ENCODE measurements at regions not wholly inside any gene's neighbourhood (a gene's known extent, or its start where the extent isn't known, plus 50 kb on each side); places are given as distances from the start of the nearest gene placed in this dataset.

DNA sequence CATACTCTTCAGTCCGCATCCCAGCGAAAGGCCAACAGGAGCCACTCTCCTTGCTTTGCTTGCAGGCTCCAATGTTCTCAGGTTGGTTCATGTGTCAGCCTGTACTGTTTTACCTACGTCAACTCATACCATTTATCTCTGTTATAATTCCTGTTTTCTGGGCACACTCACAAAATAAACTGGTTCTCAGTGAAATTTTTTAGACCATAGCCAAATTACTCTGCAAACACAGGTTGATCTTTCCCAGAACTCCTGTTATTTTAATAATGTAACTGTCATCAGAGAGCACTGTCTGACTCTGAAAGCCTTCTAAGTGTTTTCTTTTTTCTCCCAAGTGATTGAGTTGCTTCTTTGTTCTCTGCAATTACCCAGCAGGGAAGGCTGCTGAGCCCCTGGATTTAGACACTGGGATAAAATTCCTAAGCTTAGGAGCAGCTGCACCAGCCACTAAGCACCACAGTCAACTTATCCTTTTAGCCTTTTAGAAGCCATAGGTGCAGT lies 111.6 kb upstream of the PIEZO2 start:
- no peak for DNase-seq

DNA sequence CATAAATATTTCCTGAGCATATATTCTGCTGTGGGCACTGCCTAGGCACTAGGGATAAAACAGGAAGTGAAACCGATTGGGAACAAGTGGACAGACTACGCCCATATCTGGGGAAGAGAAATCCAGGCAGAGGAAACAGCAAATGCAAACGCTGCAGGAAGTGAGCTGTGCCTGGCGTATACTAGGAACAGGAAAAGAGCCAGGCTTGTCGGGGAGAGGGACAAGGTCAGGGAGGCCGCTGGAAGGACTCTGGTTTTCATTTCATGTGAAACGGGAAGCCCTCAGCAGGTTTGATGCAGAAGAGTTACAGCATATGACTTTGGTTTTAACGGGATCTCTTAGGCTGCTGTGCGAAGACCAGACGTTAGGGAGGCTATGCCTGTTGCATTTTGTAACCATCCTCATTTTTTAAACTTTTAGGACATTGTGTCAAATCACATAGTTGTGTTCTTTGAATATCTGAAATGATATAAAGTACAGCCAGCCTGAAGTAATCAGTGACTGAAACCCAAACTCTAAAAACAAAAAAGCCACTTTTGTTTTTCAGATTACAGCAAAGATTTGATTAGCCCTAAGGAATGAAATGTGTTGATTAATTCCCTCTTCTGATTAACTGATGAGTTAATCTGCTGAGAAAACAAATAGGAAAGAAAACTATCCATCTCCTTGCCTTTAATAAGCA lies 110.2 kb upstream of the PIEZO2 start:
- no peak for DNase-seq

DNA sequence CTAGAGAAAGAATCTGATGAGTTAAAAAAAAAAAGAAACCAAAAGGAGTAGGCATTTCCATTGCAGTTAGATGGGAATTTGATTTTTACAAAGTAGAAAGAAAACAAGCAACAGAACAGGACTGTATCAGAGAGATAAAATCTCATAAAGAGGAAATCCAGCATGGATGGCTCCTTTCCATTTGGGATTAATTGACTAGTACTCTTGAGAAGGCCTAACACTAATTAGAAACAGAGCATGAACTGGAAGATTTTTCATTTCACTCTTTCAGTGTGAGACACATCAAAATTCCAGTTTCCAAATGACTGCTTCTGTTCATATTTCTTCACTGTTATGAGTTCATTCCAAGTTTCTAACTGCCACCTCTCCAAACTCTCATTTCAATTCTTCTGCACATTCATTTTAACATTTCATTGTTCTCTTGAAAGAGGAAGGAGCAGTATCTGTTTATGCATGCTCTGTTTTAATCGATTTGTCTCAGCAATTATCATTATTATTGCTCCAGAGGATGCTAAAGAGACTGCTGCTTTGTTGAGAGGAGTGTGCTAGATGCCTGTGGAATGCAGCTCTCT lies 108.8 kb upstream of the PIEZO2 start:
- no peak for DNase-seq

DNA sequence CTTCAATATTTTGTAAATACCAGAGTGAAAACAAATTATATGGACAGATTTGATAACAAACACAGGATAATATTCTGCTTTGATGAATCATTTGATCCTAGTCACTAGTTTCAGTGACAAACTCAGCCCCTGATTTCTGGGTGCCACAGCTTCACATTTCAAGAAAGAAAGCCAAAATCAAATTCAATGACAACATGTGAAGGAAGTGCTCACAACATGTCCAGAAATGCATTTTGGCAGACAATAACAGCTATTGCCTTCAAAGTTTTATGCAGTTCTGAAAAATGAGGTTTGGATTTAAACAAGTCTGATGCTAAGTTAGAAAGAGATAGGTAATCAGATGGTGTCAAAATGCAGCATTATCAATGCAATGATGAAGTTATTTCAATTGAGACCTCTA lies 106.9 kb upstream of the PIEZO2 start:
- DNase-seq: no peak

DNA sequence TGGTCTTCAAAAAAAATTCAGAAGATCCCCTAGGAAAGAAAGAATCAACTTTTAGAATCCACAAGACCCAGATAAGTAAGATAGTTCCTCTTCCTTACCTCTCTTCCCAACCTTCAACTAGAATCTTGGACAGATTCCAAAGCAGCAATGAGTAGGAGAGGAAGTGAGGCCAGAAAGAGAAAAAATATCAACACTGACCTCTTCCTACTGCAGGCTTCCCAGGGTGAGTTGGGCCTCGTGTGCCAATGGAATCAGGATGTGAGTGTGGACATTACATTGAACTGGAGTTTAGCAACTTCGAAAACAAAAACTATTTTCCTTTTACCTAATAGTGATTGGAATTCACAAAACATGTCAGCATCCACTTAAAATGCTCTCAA lies 102.5 kb upstream of the PIEZO2 start:
- DNase-seq: no peak

DNA sequence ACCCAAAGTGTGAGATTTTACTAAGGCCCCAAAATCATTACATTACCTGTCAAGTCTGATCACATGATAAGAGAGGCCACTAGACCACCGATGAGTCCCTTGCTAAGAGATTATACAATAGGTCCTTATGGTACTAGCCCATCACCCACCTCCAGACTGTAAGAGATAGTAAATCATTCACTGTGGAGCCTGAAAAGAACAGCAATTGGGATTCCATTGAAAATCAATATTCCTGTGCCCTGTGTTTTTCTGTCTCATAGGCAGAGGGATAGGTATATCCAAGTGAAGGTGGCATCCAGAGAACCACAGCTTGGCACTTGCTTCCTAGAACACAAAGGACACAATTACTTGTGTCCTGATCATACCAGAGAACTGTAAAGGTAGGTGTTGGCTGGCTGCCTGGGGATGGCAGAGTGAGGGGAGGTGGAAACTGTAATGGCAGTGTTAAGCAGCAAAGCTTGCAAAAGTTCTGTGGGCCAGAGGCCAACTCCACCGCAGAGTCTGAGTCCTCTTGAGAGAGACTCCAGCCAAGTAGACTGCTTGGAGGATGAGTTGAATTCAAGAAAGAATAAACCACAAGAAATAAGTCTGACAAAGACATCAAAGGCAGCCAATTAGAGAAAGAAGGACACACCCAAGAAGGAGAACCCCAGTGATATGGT lies 102.0 kb upstream of the PIEZO2 start:
- DNase-seq: no peak

DNA sequence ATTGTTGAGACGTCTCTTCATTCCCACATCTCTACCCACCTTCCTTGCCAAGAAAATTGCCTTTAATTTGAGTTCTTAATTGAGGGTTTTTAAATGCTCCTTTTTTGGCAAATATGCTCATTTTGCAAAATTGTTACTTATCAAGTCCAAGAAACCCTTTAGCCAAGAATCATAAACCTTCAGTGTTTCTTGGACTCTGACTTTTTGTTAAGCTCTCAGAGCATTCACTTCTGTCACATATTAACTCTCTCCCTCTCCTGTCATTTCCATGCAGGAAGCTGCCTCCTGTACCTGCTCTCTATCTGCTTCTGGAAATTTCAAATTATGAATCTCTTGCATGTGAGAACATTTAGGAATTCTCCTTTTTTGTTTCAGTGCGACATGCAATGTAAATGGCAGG lies 100.0 kb upstream of the PIEZO2 start:
- DNase-seq: no peak

DNA sequence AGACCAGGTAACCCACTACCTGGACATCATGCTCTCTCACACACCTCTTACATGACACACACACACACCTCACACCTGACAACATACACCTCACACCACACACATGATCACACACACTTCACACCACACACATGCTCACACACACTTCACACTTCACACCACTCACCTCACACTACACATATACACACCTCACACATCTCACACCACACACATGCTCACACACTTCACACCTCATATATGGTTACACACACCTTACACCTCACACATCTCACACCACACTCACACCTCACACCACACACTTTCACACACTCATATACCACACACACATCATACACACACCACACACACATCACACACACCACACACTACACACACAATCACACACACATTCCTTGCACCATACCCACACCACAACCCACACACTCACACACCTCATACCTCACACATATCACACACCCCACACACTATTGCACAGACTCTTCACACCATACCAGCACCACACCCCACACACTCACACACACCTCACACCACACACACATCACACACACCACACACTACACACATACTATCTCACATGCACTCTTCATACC lies 98.1 kb upstream of the PIEZO2 start:
- DNase-seq: no peak

DNA sequence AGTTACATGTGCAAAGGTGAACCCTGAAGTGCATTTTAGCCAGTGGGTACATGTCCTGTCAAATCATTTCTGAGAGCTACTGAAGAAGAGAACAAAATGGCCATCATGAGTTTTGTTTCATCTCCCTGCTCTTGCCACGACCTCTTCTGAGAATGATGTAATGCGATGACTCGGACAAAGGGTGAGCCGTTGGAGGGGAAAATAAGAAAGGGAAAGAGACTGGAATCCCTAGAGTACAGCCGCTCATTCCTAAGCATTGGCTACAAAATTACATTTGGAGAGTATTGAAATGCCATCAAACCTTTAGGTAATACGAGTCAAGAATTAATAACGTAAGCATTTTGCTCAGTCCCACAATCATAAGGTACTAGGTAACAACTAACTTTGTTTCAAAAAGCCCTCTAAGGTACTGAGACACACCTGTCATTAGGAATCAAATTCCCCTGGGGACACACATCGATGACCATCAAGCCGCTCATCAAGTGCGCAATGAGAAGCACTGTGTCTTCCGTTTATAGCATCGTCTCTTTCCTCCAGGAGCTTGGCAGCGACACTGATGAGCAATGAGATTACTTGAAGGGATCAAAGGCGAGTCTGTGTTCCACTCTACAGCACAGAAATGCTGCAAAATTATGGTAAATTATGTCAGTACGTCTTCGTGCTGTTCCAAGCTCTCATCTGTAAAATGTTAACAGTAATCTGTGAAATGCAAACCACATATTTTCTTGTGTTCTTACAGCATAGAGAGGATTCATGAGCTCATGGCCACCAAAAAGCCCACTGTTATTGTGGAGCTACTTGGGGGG lies 97.3 kb upstream of the PIEZO2 start:
- no peak for DNase-seq

DNA sequence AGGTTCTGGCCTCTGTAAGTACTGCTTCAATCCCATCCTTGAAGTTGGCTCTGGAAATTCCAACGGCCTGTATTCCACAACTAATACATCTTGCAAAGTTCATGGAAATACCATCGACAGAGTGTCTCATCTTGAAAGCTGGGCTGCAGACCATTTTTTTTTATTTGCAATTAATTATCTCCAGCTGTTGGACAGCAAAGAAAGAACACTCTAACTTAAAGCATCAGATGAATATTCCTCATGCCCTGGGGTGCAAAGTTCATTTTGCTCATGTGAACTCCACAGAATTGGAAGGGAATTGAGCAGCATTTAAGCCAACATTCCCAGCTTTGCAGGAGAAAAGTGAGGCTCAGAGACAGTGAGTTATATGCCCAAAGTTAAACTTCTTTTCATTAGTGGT lies 96.5 kb upstream of the PIEZO2 start:
- DNase-seq: no peak

DNA sequence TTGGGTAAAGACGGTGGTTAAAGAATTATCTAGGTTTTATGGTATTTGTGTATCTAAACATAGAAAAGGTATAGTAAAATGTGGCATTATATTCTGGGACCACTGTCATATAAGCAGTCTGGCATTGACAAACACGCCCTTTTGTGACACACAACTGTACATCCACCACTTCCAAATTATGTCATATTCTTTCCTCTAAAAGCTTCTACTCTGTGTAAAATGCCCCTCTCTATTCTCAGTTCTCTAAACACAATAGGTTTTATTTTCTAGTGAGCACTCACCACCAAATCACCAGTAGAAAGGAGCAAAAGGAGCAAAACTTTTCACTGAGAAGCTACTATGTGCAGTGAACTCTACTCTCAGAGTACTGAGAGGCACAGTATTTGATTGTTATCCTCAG lies 88.1 kb upstream of the PIEZO2 start:
- DNase-seq: no peak

DNA sequence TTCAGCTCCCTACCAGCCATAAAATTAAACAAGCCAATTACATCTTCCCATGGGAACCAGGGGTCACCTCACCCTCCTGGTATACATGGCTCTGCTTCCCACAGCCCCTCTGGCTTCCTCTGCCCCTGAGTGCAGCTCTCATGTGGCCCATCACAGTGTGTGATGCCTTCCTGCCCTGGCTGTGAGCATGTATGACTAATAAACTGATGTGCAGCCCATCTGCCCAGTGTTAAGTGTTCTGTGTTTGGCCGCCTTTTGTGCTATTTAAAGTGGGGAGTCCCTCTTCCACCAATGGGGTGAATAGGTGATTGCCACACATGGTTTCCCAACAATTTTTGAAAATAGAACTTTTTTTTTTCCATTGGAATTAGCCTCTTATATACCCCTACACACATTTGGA lies 87.7 kb upstream of the PIEZO2 start:
- DNase-seq: no peak

DNA sequence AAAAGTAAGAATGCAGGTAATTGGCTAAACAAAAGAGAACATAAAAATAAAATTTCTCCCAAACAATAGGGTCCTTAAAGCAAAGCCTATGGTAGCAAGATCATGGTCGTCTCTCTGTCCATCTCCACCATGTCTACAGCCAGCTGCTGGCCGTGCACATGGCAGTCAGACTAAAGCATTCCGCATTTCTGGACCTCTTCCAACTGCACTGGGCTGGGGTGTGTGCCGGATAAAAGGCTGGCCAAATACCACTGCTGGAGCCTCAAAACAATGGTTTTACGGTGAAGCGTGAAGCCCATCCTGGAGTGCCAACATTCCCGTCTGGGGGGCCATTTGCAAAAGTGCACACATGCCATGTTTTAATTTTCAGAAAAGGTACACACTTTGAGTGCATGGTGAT lies 74.8 kb upstream of the PIEZO2 start:
- no peak for DNase-seq

DNA sequence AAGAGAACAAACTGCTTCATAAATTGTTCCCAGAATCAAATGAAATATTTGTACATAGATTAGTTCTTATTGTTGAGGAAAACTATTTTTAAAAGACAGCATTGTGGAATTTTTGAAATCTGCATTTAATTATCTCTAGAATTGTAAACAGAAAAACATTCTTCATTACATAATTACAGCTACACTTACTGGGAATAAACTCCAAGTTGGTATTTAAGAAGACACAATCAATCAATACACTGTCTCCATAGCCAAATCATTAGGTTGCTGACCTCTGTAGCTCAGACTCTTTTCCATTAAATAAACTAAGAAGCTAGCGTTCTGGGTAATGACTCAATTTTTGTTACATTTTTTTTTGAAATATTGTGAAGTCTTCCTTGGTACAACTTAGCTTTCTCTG lies 70.2 kb upstream of the PIEZO2 start:
- no peak for DNase-seq

DNA sequence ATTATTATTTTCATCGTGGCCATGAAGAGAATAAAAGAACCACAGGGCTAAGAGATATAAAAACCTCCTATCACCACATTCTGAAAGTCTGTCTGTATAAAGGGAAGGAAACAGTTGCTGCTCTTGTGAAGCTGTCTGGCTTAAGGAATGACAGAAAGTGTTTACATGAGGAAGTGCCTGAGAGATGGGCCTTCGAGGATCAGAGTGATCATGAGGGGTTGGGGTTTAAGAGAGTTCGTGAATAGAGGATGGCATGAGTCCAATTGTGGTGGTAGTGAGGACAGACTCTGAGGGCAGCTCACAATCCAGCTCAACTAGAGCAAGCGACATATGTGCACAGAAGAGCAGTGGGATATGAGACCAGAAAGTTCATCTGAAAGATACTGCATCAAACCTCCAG lies 65.8 kb upstream of the PIEZO2 start:
- no peak for DNase-seq

DNA sequence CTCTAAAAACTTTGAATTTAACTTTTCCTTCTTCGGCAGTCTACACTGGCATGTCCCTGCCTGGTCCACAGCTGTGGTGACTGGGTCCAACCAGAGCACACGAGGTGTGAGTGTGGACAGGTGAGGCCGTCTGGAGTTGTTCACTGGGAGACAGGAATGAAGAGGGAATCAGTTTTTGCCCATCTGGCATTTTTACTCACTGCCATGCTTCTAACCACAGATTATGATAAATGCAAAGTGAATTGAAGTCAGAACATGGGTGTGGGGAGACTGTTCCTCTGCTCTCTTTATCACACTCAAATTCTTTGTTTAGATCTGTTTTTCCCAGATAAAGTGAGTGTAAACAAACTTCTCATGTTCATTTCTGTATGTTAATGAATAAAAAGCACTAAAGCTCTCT lies 54.7 kb upstream of the PIEZO2 start:
- DNase-seq: no peak

DNA sequence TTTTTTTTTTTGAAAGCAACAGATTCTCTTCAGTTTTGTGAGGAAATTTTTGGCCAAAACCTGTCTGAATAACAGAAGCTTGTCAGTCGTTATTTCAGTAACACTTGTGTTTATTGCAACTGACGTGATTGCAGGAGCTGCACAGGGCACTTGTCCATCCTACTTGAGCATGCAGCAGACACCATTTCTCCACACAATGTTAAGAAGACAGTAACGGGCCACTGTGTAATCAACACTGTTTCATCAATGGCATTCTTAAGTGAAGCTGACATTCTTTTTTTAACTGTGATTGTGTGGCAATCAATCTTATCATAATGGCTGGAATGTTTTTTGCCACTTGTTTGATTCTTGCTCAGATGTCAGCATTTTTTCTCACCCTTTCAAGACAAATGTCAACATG lies 50.1 kb upstream of the PIEZO2 start:
- DNase-seq: no peak

All from activated CD4-positive, alpha-beta T cell treated with anti-CD3 and anti-CD28 coated beads, Interleukin-2, amount 50 U/mL, for 1 hour (primary cell).